Breast epithelium (tissue), 3 donors: ENCODE measurements at regions not wholly inside any gene's neighbourhood (a gene's known extent, or its start where the extent isn't known, plus 50 kb on each side); places are given as distances from the start of the nearest gene placed in this dataset.

Source experiments
- POLR2A ChIP-seq: fragments of 450-650 bp; IDR thresholded peaks from one replicate; pipeline ENCODE4 v1.6.1; 2016; ENCODE audit warnings: antibody characterized with exemption, mild to moderate bottlenecking, moderate library complexity
- POLR2AphosphoS5 ChIP-seq, 3 donors: sonication (generic); formaldehyde crosslinking; IDR thresholded peaks; one replicate each; pipeline ENCODE4 v1.6.1; 2017; ENCODE audit warnings: antibody characterized with exemption in 3 of 3
- TF ChIP-seq, protein P1 (sequence below), 3 donors: fragments of 450-650 bp; IDR thresholded peaks; one replicate each; pipeline ENCODE4 v1.5.1; 2016 to 2017; ENCODE audit warnings: antibody characterized with exemption in 3 of 3, mild to moderate bottlenecking in 3 of 3, moderate library complexity in 3 of 3

DNA sequence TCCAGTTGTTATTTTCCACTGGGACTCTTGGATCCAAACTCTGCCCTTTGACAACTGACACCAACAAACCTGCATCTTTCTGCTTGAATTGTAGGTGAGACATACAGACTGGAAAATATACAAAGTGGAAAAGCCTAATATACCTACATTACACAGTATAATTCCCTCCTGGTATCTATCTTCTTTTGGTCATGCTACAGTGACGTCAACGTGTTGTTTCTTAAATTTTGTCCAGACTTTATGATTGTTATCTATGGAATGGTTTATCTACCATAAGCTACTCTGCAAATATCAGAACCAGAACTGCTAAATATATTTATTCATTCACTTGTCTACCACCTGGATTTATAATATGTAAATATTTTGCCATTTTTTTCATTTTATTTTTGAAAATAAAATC, 264.3 kb upstream of the ZPLD1 start:
- TF ChIP-seq, protein P1, sequence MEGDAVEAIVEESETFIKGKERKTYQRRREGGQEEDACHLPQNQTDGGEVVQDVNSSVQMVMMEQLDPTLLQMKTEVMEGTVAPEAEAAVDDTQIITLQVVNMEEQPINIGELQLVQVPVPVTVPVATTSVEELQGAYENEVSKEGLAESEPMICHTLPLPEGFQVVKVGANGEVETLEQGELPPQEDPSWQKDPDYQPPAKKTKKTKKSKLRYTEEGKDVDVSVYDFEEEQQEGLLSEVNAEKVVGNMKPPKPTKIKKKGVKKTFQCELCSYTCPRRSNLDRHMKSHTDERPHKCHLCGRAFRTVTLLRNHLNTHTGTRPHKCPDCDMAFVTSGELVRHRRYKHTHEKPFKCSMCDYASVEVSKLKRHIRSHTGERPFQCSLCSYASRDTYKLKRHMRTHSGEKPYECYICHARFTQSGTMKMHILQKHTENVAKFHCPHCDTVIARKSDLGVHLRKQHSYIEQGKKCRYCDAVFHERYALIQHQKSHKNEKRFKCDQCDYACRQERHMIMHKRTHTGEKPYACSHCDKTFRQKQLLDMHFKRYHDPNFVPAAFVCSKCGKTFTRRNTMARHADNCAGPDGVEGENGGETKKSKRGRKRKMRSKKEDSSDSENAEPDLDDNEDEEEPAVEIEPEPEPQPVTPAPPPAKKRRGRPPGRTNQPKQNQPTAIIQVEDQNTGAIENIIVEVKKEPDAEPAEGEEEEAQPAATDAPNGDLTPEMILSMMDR (IDR thresholded peaks at IDR 0.05): no peak
- no peak for TF ChIP-seq POLR2A
- no peak for TF ChIP-seq POLR2AphosphoS5 (IDR thresholded peaks at IDR 0.05)
